Progenitor cell of endocrine pancreas (in vitro differentiated cells): ENCODE measurements at regions not wholly inside any gene's neighbourhood (a gene's known extent, or its start where the extent isn't known, plus 50 kb on each side); places are given as distances from the start of the nearest gene placed in this dataset.

Source experiments
- DNase-seq: peaks from one replicate; pipeline ENCODE4 v3.0.0; 2021; ENCODE audit warnings: low spot score; ENCODE audit not compliant: unreplicated experiment
- H3K27ac Mint-ChIP-seq: 2 replicates; pipeline ENCODE4 v1.8.0; 2021; ENCODE audit warnings: mild to moderate bottlenecking, moderate library complexity, mixed read lengths
- H3K27me3 Mint-ChIP-seq: 2 replicates; pipeline ENCODE4 v1.8.0; 2021; ENCODE audit warnings: mixed read lengths
- H3K36me3 Mint-ChIP-seq: 2 replicates; pipeline ENCODE4 v1.8.0; 2022; ENCODE audit warnings: mixed read lengths; ENCODE audit not compliant: insufficient read depth
- H3K4me1 Mint-ChIP-seq: 2 replicates; pipeline ENCODE4 v1.8.0; 2021; ENCODE audit warnings: low read depth, mixed read lengths
- H3K4me3 Mint-ChIP-seq: 2 replicates; pipeline ENCODE4 v1.8.0; 2021; ENCODE audit warnings: low read depth, mild to moderate bottlenecking, moderate library complexity, mixed read lengths
- H3K9me3 Mint-ChIP-seq: 2 replicates; pipeline ENCODE4 v1.8.0; 2021; ENCODE audit warnings: low read depth, mixed read lengths
- TF ChIP-seq, protein P1 (sequence below): fragments of 200-600 bp; sonication (generic); IDR thresholded peaks from one replicate; pipeline ENCODE4 v1.5.0; 2021; ENCODE audit warnings: antibody characterized with exemption, mild to moderate bottlenecking; ENCODE audit not compliant: unreplicated experiment

DNA sequence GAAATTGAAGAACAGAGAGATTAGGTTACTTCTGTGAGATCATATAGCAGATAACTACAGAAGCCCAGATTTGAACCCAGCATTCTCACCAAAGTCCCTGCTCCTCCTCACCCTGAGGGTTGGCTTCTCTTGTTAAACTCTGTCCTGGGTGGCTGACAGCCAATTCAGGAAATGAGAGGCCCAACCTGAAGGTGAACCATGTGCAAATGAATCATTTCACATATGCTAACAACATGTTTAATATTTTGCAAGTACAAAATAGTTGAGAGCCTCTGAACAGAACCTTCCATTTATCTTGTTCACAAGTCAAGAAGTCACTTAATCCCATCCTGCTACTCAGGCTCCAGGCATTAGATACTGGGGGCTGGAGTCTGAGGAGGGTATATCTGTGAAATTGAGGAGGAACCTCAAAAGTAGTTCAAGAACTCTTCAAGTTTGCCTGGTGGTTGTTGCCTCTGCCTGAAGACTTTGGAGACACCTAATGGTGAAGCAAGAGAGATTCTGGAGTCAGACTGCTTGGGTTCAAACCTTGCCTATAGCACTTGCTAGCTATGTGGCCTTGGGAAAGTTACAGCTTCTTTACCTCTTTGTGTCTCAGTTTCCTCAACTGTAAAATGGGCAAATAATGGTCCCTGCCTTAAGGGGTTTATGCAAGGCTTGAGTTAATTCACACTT lies 564.0 kb downstream of the PSAT1 start:
- DNase-seq = no peak
- no peak overlapping the region for H3K4me3 Mint-ChIP-seq
- peaks cover 11% of the 10 kb centered on the region for H3K4me1 Mint-ChIP-seq
- H3K27ac Mint-ChIP-seq = no peak overlapping the region
- peaks cover 22% of the 10 kb centered on the region for H3K27me3 Mint-ChIP-seq
- TF ChIP-seq, protein P1, sequence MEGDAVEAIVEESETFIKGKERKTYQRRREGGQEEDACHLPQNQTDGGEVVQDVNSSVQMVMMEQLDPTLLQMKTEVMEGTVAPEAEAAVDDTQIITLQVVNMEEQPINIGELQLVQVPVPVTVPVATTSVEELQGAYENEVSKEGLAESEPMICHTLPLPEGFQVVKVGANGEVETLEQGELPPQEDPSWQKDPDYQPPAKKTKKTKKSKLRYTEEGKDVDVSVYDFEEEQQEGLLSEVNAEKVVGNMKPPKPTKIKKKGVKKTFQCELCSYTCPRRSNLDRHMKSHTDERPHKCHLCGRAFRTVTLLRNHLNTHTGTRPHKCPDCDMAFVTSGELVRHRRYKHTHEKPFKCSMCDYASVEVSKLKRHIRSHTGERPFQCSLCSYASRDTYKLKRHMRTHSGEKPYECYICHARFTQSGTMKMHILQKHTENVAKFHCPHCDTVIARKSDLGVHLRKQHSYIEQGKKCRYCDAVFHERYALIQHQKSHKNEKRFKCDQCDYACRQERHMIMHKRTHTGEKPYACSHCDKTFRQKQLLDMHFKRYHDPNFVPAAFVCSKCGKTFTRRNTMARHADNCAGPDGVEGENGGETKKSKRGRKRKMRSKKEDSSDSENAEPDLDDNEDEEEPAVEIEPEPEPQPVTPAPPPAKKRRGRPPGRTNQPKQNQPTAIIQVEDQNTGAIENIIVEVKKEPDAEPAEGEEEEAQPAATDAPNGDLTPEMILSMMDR = no peak
- H3K9me3 Mint-ChIP-seq = no peaks in the 10 kb centered on the region
- no peaks in the 10 kb centered on the region for H3K36me3 Mint-ChIP-seq

DNA sequence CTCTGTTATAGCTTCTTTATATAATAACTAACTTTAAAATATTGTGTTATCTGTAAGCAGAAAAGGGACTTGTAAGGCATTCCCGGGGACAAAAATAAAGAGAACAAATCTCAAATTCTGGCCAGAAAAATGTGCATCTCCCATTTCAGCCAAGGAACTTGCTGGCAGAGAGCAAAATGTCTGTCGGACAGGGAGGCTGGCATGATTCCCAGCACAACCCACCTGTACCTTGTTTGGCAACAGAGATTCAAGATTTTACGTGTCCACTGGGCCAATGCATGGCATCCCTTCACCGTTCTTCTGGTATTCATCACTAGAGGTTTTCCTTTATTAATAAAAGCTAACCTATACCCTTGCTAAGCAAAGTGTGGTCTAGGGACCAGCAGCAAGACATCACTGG lies 566.6 kb downstream of the PSAT1 start:
- TF ChIP-seq, protein P1 = no peak
- H3K4me3 Mint-ChIP-seq = no peak overlapping the region

DNA sequence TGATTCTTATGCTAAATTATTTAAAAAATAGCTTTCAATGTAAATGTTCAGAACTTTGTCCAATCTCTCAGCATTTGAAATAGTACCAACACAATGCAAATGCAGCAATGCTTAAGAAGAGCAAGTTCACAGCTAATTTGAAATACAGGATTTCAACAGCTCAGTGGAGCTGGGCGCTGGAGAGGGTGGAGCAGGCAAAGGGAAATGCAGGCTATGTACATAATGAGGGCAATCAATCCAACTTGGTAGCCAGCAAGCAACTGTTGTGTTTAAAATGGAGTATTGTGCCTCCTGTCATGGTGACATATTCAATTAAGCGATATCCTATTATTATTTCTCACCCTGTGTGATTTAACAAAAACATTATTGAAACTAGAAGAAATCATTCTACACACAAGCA lies 568.8 kb downstream of the PSAT1 start:
- Mint-ChIP-seq H3K27ac (no peak overlapping the region), H3K4me3 (no peak overlapping the region), H3K36me3 (no peaks in the 10 kb centered on the region), H3K27me3 (peaks cover 4% of the 10 kb centered on the region), H3K9me3 (no peaks in the 10 kb centered on the region), H3K4me1 (peaks cover 6% of the 10 kb centered on the region)
- TF ChIP-seq, protein P1 = no peak
- no peak for DNase-seq

More for the DNA sequence above, 566.6 kb downstream of the PSAT1 start:
- no peaks in the 10 kb centered on the region for H3K9me3 Mint-ChIP-seq
- peaks cover 1% of the 10 kb centered on the region for H3K27me3 Mint-ChIP-seq
- DNase-seq = no peak
- peaks cover 6% of the 10 kb centered on the region for H3K4me1 Mint-ChIP-seq
- no peaks in the 10 kb centered on the region for H3K36me3 Mint-ChIP-seq
- no peak overlapping the region for H3K27ac Mint-ChIP-seq

GRCh38 chr9:78866207-78867132 lies 569.5 kb downstream of the PSAT1 start:
- TF ChIP-seq, protein P1 = no peak
- peaks cover 6% of the 10 kb centered on the region for H3K4me1 Mint-ChIP-seq
- H3K36me3 Mint-ChIP-seq = no peaks in the 10 kb centered on the region
- H3K27ac Mint-ChIP-seq = no peak overlapping the region
- no peak overlapping the region for H3K4me3 Mint-ChIP-seq
- peaks cover 6% of the 10 kb centered on the region for H3K27me3 Mint-ChIP-seq
- H3K9me3 Mint-ChIP-seq = no peaks in the 10 kb centered on the region
- no peak for DNase-seq

- Mint-ChIP-seq H3K27me3 (peaks cover 6% of the 10 kb centered on the region), H3K27ac (no peak overlapping the region), H3K4me1 (peaks cover 4% of the 10 kb centered on the region), H3K4me3 (no peak overlapping the region), H3K9me3 (peaks cover 7% of the 10 kb centered on the region), H3K36me3 (peaks cover 1% of the 10 kb centered on the region)
- DNase-seq = no peak
- TF ChIP-seq, protein P1 = no peak
Measured at GRCh38 chr9:78871086-78871451, 574.1 kb downstream of the PSAT1 start.
